ENCODE measurements at regions not wholly inside any gene's neighbourhood (a gene's known extent, or its start where the extent isn't known, plus 50 kb on each side); places are given as distances from the start of the nearest gene placed in this dataset.
A peak's percentile ranks its signal among the peaks of the same experiment; 100 is the strongest.

DNA sequence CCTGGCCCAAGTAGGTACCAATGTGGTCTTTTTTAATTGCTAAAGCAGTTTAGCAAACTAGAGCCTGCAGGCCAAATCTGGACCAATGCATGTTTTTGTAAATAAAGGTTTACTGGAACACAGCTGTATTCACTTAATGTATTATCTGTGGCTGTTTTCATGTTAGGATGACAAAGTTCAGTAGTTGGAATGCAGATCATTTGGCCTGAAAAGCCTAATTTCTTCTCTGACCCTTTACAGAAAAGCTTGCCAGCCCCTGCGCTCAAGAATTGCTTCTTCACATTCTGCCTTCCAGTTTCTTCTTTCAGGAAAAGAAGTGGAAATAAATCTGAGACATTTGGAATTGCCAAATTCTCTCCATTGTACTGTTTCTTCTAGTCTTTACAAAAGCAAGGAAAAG is 90.0 kb upstream of the MC3R start:
- Histone ChIP-seq H3K4me1 (ENCODE audit: control insufficient read depth in 1 of 2, insufficient read depth in 2 of 2, low read depth in 1 of 2, low read length in 1 of 2) (no peaks in the 10 kb centered on the region; a peak in 1 of 4 replicates), H2AFZ (ENCODE audit: low read depth) (no peak overlapping the region), H3F3A (replicated peaks; ENCODE audit: insufficient read depth) (no peaks in the 10 kb centered on the region), H3K9me3 (no peaks in the 10 kb centered on the region), H3K27ac (ENCODE audit: low read depth in 2 of 2, low read length in 1 of 2) (peak overlapping the region in 1 of 2 experiments; percentile 39; a peak in 2 of 4 replicates), H3K9me2 (no peaks in the 10 kb centered on the region), H3K27me3 (ENCODE audit: insufficient read depth) (no peaks in the 10 kb centered on the region), H4K20me1 (ENCODE audit: insufficient read depth) (no peaks in the 10 kb centered on the region), H3K79me2 (ENCODE audit: insufficient read depth) (no peaks in the 10 kb centered on the region), H3K9ac (no peak overlapping the region), H3K4me3 (ENCODE audit: low read depth in 2 of 2, low read length in 1 of 2) (no peak overlapping the region), H3K36me3 (replicated peaks in 1 of 2; ENCODE audit: control insufficient read depth in 1 of 2, insufficient read depth in 2 of 2, low read length in 1 of 2) (no peaks in the 10 kb centered on the region), H3K4me2 (no peak overlapping the region)
- ChIA-PET CTCF (interaction anchor here (1.1 to 1.7 kb wide), 4 partner anchors 9 to 1513 kb away, joined by 3 to 4 read pairs (median 3); no protein-coding TSS in a partner anchor), POLR2A (no interaction called here)
- TF ChIP-seq NRF1 (IDR thresholded peaks at IDR 0.05; ENCODE audit: low read depth, low read length), result no peak
- no peak for TF ChIP-seq EZH2phosphoT487 (IDR thresholded peaks at IDR 0.05; ENCODE audit: borderline replicate concordance, low read depth)
- no peak for TF ChIP-seq RCOR1 (IDR thresholded peaks at IDR 0.05; ENCODE audit: low read length)
- peak in 1 of 2 experiments; percentile 46; a peak in 1 of 4 replicates for TF ChIP-seq EP300 (IDR thresholded peaks at IDR 0.05; ENCODE audit: borderline replicate concordance in 1 of 2, low read depth in 1 of 2, low read length in 1 of 2)
- TF ChIP-seq RFX5 (IDR thresholded peaks at IDR 0.05; ENCODE audit: low read length), result no peak
- no peak for TF ChIP-seq JUND (IDR thresholded peaks at IDR 0.05)
- DNase-seq, result no peak
- 52% methylated on average over 1 of the region's 1 CpG for WGBS (ENCODE audit: low lambda C conversion rate)

GRCh38 chr20:56160956-56161355 is 87.6 kb upstream of the MC3R start:
- Histone ChIP-seq H3K27ac (ENCODE audit: low read depth in 2 of 2, low read length in 1 of 2) (no peak overlapping the region), H3K9me2 (no peaks in the 10 kb centered on the region), H2AFZ (ENCODE audit: low read depth) (no peak overlapping the region), H3K36me3 (replicated peaks in 1 of 2; ENCODE audit: control insufficient read depth in 1 of 2, insufficient read depth in 2 of 2, low read length in 1 of 2) (no peaks in the 10 kb centered on the region), H3F3A (replicated peaks; ENCODE audit: insufficient read depth) (no peaks in the 10 kb centered on the region), H3K9ac (no peak overlapping the region), H3K4me2 (no peak overlapping the region), H3K9me3 (no peaks in the 10 kb centered on the region), H3K79me2 (ENCODE audit: insufficient read depth) (no peaks in the 10 kb centered on the region), H3K4me3 (ENCODE audit: low read depth in 2 of 2, low read length in 1 of 2) (no peak overlapping the region), H4K20me1 (ENCODE audit: insufficient read depth) (no peaks in the 10 kb centered on the region), H3K4me1 (ENCODE audit: control insufficient read depth in 1 of 2, insufficient read depth in 2 of 2, low read depth in 1 of 2, low read length in 1 of 2) (no peaks in the 10 kb centered on the region; a peak in 1 of 4 replicates), H3K27me3 (ENCODE audit: insufficient read depth) (no peaks in the 10 kb centered on the region)
- ChIA-PET POLR2A (no interaction called here), CTCF (interaction anchor here (1.5 to 2.6 kb wide), 2 partner anchors 10 to 21 kb away, joined by 4 to 12 read pairs; no protein-coding TSS in a partner anchor)
- DNase-seq, result no peak
- TF ChIP-seq CTCF (IDR thresholded peaks at IDR 0.05), result no peak
- no peak for TF ChIP-seq RCOR1 (IDR thresholded peaks at IDR 0.05; ENCODE audit: low read length)
- no peak for TF ChIP-seq MEF2A (IDR thresholded peaks at IDR 0.05; ENCODE audit: borderline replicate concordance, low read depth)
- TF ChIP-seq TAF1 (IDR thresholded peaks at IDR 0.05; ENCODE audit: borderline replicate concordance, low read depth, low read length), result no peak
- WGBS (ENCODE audit: low lambda C conversion rate), result 33% methylated on average over 6 of the region's 6 CpGs

- Histone ChIP-seq H3K9ac (no peak overlapping the region), H4K20me1 (ENCODE audit: insufficient read depth) (no peaks in the 10 kb centered on the region), H3K4me2 (no peak overlapping the region), H3K27ac (ENCODE audit: low read depth in 2 of 2, low read length in 1 of 2) (no peak overlapping the region), H3K4me1 (ENCODE audit: control insufficient read depth in 1 of 2, insufficient read depth in 2 of 2, low read depth in 1 of 2, low read length in 1 of 2) (no peaks in the 10 kb centered on the region; a peak in 1 of 4 replicates), H3K27me3 (ENCODE audit: insufficient read depth) (no peaks in the 10 kb centered on the region), H3K79me2 (ENCODE audit: insufficient read depth) (no peaks in the 10 kb centered on the region), H3K9me2 (no peaks in the 10 kb centered on the region), H3K36me3 (replicated peaks in 1 of 2; ENCODE audit: control insufficient read depth in 1 of 2, insufficient read depth in 2 of 2, low read length in 1 of 2) (no peaks in the 10 kb centered on the region), H2AFZ (ENCODE audit: low read depth) (no peak overlapping the region), H3K9me3 (no peaks in the 10 kb centered on the region), H3K4me3 (ENCODE audit: low read depth in 2 of 2, low read length in 1 of 2) (no peak overlapping the region), H3F3A (replicated peaks; ENCODE audit: insufficient read depth) (no peaks in the 10 kb centered on the region)
- POLR2A ChIA-PET, result no interaction called here
- CTCF ChIA-PET, result no interaction called here
- WGBS (ENCODE audit: low lambda C conversion rate), result 37% methylated on average over 6 of the region's 6 CpGs
- no peak for DNase-seq
- no peak for TF ChIP-seq FOXM1 (IDR thresholded peaks at IDR 0.05; ENCODE audit: low read depth)
- no peak for TF ChIP-seq GATA2 (CRISPR knock-in tag; IDR thresholded peaks at IDR 0.05)
- no peak for TF ChIP-seq POLR2AphosphoS5 (IDR thresholded peaks at IDR 0.05; ENCODE audit: low read depth, low read length)
- TF ChIP-seq, protein P1, sequence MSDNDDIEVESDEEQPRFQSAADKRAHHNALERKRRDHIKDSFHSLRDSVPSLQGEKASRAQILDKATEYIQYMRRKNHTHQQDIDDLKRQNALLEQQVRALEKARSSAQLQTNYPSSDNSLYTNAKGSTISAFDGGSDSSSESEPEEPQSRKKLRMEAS (IDR thresholded peaks at IDR 0.05; ENCODE audit: low read depth), result no peak
- TF ChIP-seq SIN3A (IDR thresholded peaks at IDR 0.05; ENCODE audit: borderline replicate concordance, low read depth, low read length), result no peak
- no peak for TF ChIP-seq TCF12 (IDR thresholded peaks at IDR 0.05)
- TF ChIP-seq RXRA (IDR thresholded peaks at IDR 0.05; ENCODE audit: borderline replicate concordance, low read depth), result no peak
- TF ChIP-seq SMC3 (IDR thresholded peaks at IDR 0.05; ENCODE audit: low read depth, low read length), result no peak
- TF ChIP-seq TEAD4 (IDR thresholded peaks at IDR 0.05; ENCODE audit: borderline replicate concordance, insufficient read depth), result no peak
- TF ChIP-seq GABPA (IDR thresholded peaks at IDR 0.05; ENCODE audit: low read depth), result no peak
- no peak for TF ChIP-seq JUND (IDR thresholded peaks at IDR 0.05)
- no peak for TF ChIP-seq FOXJ3 (CRISPR knock-in tag; IDR thresholded peaks at IDR 0.05)
- no peak for TF ChIP-seq NFIC (IDR thresholded peaks at IDR 0.05; ENCODE audit: borderline replicate concordance)
- no peak for TF ChIP-seq RAD21 (IDR thresholded peaks at IDR 0.05; ENCODE audit: low read length)
These were observed 84.7 kb upstream of the MC3R start for GRCh38 chr20:56163806-56164205.

Measured in SK-N-SH (cell line).